GM19397 (cell line): ENCODE measurements at regions not wholly inside any gene's neighbourhood (a gene's known extent, or its start where the extent isn't known, plus 50 kb on each side); places are given as distances from the start of the nearest gene placed in this dataset.

Experiments used
- ATAC-seq: cut with Tn5 transposase; IDR thresholded peaks from one replicate; pipeline ENCODE4 v1.9.1; 2021; ENCODE audit warnings: mild to moderate bottlenecking, moderate library complexity; ENCODE audit not compliant: unreplicated experiment

DNA sequence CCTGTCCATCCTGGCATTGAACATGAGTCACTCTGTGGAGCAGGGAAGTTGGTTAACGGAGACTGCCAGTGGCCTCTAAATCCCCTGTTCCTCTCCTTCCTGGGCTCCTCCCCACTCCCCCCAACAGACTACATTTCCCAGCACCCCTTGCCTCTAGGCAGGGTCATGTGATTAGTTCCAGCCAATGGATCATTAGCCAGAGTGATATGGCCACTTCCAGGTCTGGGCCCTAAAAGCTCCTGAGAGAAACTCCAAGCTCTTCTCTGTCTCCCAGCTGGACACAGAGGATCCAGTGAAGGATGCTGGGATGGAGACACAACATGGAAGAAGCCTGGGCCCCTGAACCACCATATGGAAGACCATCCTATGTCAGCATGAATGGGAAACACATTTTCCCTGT lies 54.4 kb upstream of the RFLNA start:
- no peak for ATAC-seq

GRCh38 chr12:124241776-124242528 lies 52.9 kb upstream of the RFLNA start:
- no peak for ATAC-seq

GRCh38 chr12:124242529-124243065 lies 52.3 kb upstream of the RFLNA start:
- ATAC-seq: no peak

DNA sequence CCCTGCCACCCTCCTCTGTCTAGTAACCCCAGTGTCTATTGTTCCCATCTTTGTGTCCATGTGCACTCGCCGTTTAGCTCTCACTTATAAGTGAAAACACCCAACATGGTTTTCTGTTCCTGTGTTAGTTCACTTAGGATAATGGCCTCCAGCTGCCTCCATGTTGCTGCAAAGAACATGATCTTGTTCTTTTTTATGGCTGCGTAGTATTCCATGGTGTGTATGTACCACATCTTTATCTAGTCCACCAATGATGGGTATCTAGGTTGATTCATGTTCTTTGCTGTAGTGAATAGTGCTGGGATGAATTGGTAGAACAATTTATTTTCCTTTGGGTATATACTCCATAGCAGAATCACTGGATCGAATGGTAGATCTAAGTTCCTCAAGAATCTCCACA lies 51.0 kb upstream of the RFLNA start:
- no peak for ATAC-seq
